HepG2 (cell line): ENCODE measurements at regions not wholly inside any gene's neighbourhood (a gene's known extent, or its start where the extent isn't known, plus 50 kb on each side); places are given as distances from the start of the nearest gene placed in this dataset.

Experiments
- ATAC-seq: fragments of 200-7000 bp; cut with Tn5 transposase; 3 replicates; pipeline ENCODE4 v1.9.1; 2020; ENCODE audit warnings: mild to moderate bottlenecking, moderate library complexity
- BruUV-seq: library from RNA; stranded (reverse); fragments of 400-500 nt; replicated peaks from 2 replicates; lab custom pipeline; 2021; lab: Mats Ljungman, UMichigan
- CTCF ChIA-PET: fragments of 300-600 bp; formaldehyde crosslinking; extraction: SDS; loops from one replicate; lab custom pipeline; 2021; ENCODE audit warnings: low total read pairs, inconsistent platforms, low intra/inter-chr PET ratio; lab: Yijun Ruan, JAX
- POLR2A ChIA-PET: fragments of 350-600 bp; sonication (Branson Sonifier 250); formaldehyde crosslinking; loops from one replicate; lab custom pipeline; 2020; ENCODE audit warnings: antibody characterized with exemption, inconsistent platforms; lab: Yijun Ruan, JAX
- DNase-seq: peaks from one replicate; pipeline ENCODE4 v3.0.0-alpha.2; 2015; ENCODE audit warnings: low spot score
- FAIRE-seq: peaks from 3 replicates; lab custom pipeline; 2011; peaks lifted over from hg19 to GRCh38; lab: Jason Lieb, UNC
- H2AFZ ChIP-seq: one replicate; pipeline ENCODE4 v1.6.1; 2011; ENCODE audit warnings: low read length, inconsistent platforms
- H3K27ac ChIP-seq: fragments of 300-600 bp; 3 replicates; pipeline ENCODE4 v1.8.0; 2011; ENCODE audit warnings: mixed run types, mild to moderate bottlenecking, mixed read lengths, low read length, inconsistent platforms; ENCODE audit not compliant: insufficient read depth; ENCODE audit errors: extremely low read length
- H3K27me3 ChIP-seq, 2 experiments: fragments of 200-600 bp in 1 of 2; 2 replicates in 1 of 2; 3 replicates in 1 of 2; pipeline versions ENCODE4 v1.6.0 to v1.8.0; 2011; ENCODE audit warnings: low read length in 2 of 2, mild to moderate bottlenecking in 2 of 2, moderate library complexity in 2 of 2, inconsistent platforms in 1 of 2; ENCODE audit not compliant: insufficient read depth in 2 of 2, control insufficient read depth in 1 of 2
- H3K36me3 ChIP-seq, 2 experiments: fragments of 200-600 bp in 1 of 2; replicated peaks in 1 of 2; 2 replicates in 1 of 2; 3 replicates in 1 of 2; pipeline versions ENCODE4 v1.5.1 to v1.8.0; 2011; ENCODE audit warnings: low read length in 2 of 2, inconsistent platforms in 1 of 2; ENCODE audit not compliant: insufficient read depth in 2 of 2, control insufficient read depth in 1 of 2
- H3K4me1 ChIP-seq: 2 replicates; pipeline ENCODE4 v1.5.1; 2012; ENCODE audit warnings: low read length, inconsistent platforms; ENCODE audit not compliant: insufficient read depth
- H3K4me2 ChIP-seq: 2 replicates; pipeline ENCODE4 v1.6.0; 2011; ENCODE audit warnings: low read depth, low read length, inconsistent platforms
- H3K4me3 ChIP-seq, 3 experiments: fragments of 200-600 bp in 1 of 3; sonication (generic), shearing (Covaris generic) in 1 of 3; replicated peaks in 1 of 3; 2 replicates each; pipeline ENCODE4 v1.5.1; 2011 to 2016; ENCODE audit warnings: low read length in 3 of 3, inconsistent platforms in 2 of 3, low read depth in 2 of 3, mild to moderate bottlenecking in 2 of 3, control low read depth in 1 of 3, mixed read lengths in 1 of 3; ENCODE audit not compliant: insufficient read depth in 1 of 3
- H3K79me2 ChIP-seq: one replicate; pipeline ENCODE4 v1.6.1; 2011; ENCODE audit warnings: low read length, inconsistent platforms; ENCODE audit not compliant: insufficient read depth
- H3K9ac ChIP-seq: 2 replicates; pipeline ENCODE4 v1.6.0; 2011; ENCODE audit warnings: mild to moderate bottlenecking, low read depth, low read length, inconsistent platforms; ENCODE audit not compliant: insufficient read depth
- H3K9me3 ChIP-seq: 2 replicates; pipeline ENCODE4 v1.5.1; 2012; ENCODE audit warnings: mild to moderate bottlenecking, low read length
- H4K20me1 ChIP-seq: 2 replicates; pipeline ENCODE4 v1.6.0; 2011; ENCODE audit warnings: inconsistent platforms, mild to moderate bottlenecking, low read length, moderate library complexity; ENCODE audit not compliant: insufficient read depth
- GABPB1 ChIP-seq: IDR thresholded peaks from 2 replicates; pipeline ENCODE4 v1.6.1; 2016; ENCODE audit warnings: mild to moderate bottlenecking, missing genetic modification reagents, moderate library complexity, missing compliant biosample characterization
- ZNF547 ChIP-seq: sonication (generic); formaldehyde crosslinking; IDR thresholded peaks from 2 replicates; pipeline ENCODE4 v1.5.1; 2020; ENCODE audit warnings: mild to moderate bottlenecking, missing genetic modification reagents
- WGBS: methylation state at CpG from one replicate; pipeline ENCODE4 v1.1.6; 2017; ENCODE audit warnings: low lambda C conversion rate; 5-methylcytosine and 5-hydroxymethylcytosine counted together
- in situ Hi-C: cut with HindIII; loops from 2 replicates; pipeline ENCODE4 v1.10.0; 2017; ENCODE audit warnings: low pct_unique_long_range_greater_than_20kb; ENCODE audit not compliant: extremely low pct_ligation_motif_present
- intact Hi-C: fragments of 100-400 bp; cut with micrococcal nuclease; formaldehyde crosslinking; loops from one replicate; pipeline ENCODE4 v1.10.0; 2022; ENCODE audit not compliant: unreplicated experiment
- TF ChIP-seq, protein P1 (sequence below): sonication (generic); formaldehyde crosslinking; IDR thresholded peaks from 2 replicates; pipeline ENCODE4 v1.4.0; 2020; ENCODE audit warnings: mild to moderate bottlenecking, missing genetic modification reagents
- TF ChIP-seq, protein P2 (sequence below): sonication (generic); formaldehyde crosslinking; IDR thresholded peaks from 2 replicates; pipeline ENCODE4 v1.4.0; 2020; ENCODE audit warnings: mild to moderate bottlenecking, missing genetic modification reagents

DNA sequence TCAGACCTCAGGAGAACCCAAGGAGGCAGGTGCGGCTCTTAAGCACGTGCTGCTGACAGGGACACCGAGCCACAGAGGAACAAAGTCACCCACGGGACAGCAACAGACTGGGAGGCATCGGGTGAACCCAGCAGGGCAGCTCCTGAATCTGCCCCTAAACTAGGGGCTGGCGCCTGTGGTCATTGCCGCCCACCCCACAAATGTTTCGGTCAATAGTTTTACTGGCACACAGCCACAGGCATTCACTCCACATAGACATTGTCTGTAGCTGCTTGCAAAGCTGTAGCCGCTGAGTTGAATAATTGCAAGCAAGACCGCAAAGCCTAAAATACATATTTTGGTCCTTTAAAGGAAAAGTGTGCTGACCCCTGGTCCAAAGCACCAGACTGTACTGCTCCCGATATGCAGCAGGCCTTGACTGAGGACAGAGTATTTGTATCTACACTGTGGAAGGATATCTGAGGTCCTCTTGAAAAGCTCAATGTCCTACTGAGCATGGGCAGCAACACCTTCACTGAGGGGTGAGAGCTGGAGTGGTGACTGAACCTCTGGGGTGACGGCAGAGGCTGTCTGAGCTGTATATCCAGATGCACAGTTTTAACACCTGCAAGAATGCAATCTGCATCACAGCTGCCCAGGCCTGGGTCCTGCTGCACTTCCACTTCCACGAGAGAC is 310.3 kb downstream of the THBS2 start:
- Histone ChIP-seq H2AFZ (no peak overlapping the region), H4K20me1 (no peaks in the 10 kb centered on the region), H3K27me3 (peaks cover 3 to 57% of the 10 kb centered on the region in 2 experiments; a peak in 3 of 5 replicates), H3K36me3 (no peaks in the 10 kb centered on the region), H3K4me2 (no peak overlapping the region), H3K4me3 (no peak overlapping the region), H3K9ac (no peak overlapping the region), H3K79me2 (no peaks in the 10 kb centered on the region), H3K4me1 (no peaks in the 10 kb centered on the region), H3K9me3 (no peaks in the 10 kb centered on the region), H3K27ac (no peak overlapping the region)
- CTCF ChIA-PET = no interaction called here
- no peak for ATAC-seq
- intact Hi-C loops = no loop called here
- POLR2A ChIA-PET = no interaction called here
- 37% methylated on average over 10 of the region's 13 CpGs for WGBS
- no TSS peak for BruUV-seq
- DNase-seq = no peak
- TF ChIP-seq, protein P1, sequence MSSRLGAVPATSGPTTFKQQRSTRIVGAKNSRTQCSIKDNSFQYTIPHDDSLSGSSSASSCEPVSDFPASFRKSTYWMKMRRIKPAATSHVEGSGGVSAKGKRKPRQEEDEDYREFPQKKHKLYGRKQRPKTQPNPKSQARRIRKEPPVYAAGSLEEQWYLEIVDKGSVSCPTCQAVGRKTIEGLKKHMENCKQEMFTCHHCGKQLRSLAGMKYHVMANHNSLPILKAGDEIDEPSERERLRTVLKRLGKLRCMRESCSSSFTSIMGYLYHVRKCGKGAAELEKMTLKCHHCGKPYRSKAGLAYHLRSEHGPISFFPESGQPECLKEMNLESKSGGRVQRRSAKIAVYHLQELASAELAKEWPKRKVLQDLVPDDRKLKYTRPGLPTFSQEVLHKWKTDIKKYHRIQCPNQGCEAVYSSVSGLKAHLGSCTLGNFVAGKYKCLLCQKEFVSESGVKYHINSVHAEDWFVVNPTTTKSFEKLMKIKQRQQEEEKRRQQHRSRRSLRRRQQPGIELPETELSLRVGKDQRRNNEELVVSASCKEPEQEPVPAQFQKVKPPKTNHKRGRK (CRISPR knock-in tag) = no peak
- TF ChIP-seq, protein P2, sequence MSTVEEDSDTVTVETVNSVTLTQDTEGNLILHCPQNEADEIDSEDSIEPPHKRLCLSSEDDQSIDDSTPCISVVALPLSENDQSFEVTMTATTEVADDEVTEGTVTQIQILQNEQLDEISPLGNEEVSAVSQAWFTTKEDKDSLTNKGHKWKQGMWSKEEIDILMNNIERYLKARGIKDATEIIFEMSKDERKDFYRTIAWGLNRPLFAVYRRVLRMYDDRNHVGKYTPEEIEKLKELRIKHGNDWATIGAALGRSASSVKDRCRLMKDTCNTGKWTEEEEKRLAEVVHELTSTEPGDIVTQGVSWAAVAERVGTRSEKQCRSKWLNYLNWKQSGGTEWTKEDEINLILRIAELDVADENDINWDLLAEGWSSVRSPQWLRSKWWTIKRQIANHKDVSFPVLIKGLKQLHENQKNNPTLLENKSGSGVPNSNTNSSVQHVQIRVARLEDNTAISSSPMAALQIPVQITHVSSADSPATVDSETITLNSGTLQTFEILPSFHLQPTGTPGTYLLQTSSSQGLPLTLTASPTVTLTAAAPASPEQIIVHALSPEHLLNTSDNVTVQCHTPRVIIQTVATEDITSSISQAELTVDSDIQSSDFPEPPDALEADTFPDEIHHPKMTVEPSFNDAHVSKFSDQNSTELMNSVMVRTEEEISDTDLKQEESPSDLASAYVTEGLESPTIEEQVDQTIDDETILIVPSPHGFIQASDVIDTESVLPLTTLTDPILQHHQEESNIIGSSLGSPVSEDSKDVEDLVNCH (CRISPR knock-in tag) = no peak
- TF ChIP-seq ZNF547 (CRISPR knock-in tag) (no peak), GABPB1 (CRISPR knock-in tag) (no peak)
- in situ Hi-C loops = no loop called here
- no peak for FAIRE-seq
